Heart left ventricle (tissue), 16 donors: ENCODE measurements at regions not wholly inside any gene's neighbourhood (a gene's known extent, or its start where the extent isn't known, plus 50 kb on each side); places are given as distances from the start of the nearest gene placed in this dataset.

Source experiments
- ATAC-seq, 4 donors: fragments of 200-7000 bp; cut with Tn5 transposase; one replicate each; pipeline ENCODE4 v1.9.1; 2020 to 2022; ENCODE audit warnings: moderate library complexity in 4 of 4, mild to moderate bottlenecking in 3 of 4, moderate number of reproducible peaks in 1 of 4
- DNase-seq, 5 donors: peaks; one replicate each; pipeline ENCODE4 v3.0.0-alpha.2; 2020
- H3K27ac ChIP-seq, 12 donors: fragments of 200-600 bp; sonication (generic) in 4 of 12; one replicate each; pipeline versions ENCODE4 v1.5.0 to v1.8.0; 2016 to 2022; ENCODE audit warnings: mild to moderate bottlenecking in 2 of 12
- H3K27me3 ChIP-seq, 9 donors: fragments of 200-600 bp; sonication (generic) in 2 of 9; one replicate each; pipeline versions ENCODE4 v1.5.1 to v1.8.0; 2016 to 2022; ENCODE audit warnings: mild to moderate bottlenecking in 3 of 9
- H3K36me3 ChIP-seq, 9 donors: fragments of 200-600 bp; sonication (generic) in 2 of 9; one replicate each; pipeline versions ENCODE4 v1.5.0 to v1.8.0; 2018 to 2022; ENCODE audit warnings: mild to moderate bottlenecking in 2 of 9
- H3K4me1 ChIP-seq, 12 donors: fragments of 200-600 bp; sonication (generic) in 4 of 12; one replicate each; pipeline versions ENCODE4 v1.5.0 to v1.8.0; 2016 to 2022; ENCODE audit warnings: mild to moderate bottlenecking in 3 of 12
- H3K4me3 ChIP-seq, 12 donors: fragments of 200-600 bp; sonication (generic) in 4 of 12; one replicate each; pipeline versions ENCODE4 v1.5.0 to v1.8.0; 2017 to 2022; ENCODE audit warnings: mild to moderate bottlenecking in 9 of 12, moderate library complexity in 4 of 12
- H3K9me3 ChIP-seq, 12 donors: fragments of 200-600 bp; sonication (generic) in 4 of 12; one replicate each; pipeline versions ENCODE4 v1.5.0 to v1.8.0; 2016 to 2022; ENCODE audit warnings: mild to moderate bottlenecking in 1 of 12
- CTCF ChIP-seq, 12 donors: fragments of 200-600 bp; sonication (generic) in 4 of 12; IDR thresholded peaks; one replicate each; pipeline versions ENCODE4 v1.5.0 to v1.8.0; 2018 to 2022; ENCODE audit warnings: antibody characterized with exemption in 12 of 12, mild to moderate bottlenecking in 5 of 12
- POLR2A ChIP-seq, 2 donors: fragments of 450-650 bp; IDR thresholded peaks; one replicate each; pipeline ENCODE4 v1.6.1; 2017; ENCODE audit warnings: antibody characterized with exemption in 2 of 2, mild to moderate bottlenecking in 2 of 2, moderate library complexity in 2 of 2
- WGBS, 4 donors: extraction: QIAGEN DNeasy Blood & Tissue Kit in 2 of 4; methylation state at CpG; one replicate each; pipeline versions ENCODE4 v1.1.5 to v1.1.7; 2013 to 2018; 5-methylcytosine and 5-hydroxymethylcytosine counted together
- intact Hi-C, 10 donors: fragments of 100-400 bp; cut with DNase I; formaldehyde crosslinking; loops; one replicate each; pipeline versions ENCODE4 v1.11.1 to v1.14.2; 2022
- donor health status: ischemic (EF 13 %, LVEDD 7.1; RV severe dilation, severe dysfunction).
- donor health status: healthy with polysubstance abuse.
- donor health status: DM: no; HTN: yes; CAD: no.
- donor health status: DM: no; HTN: no; CAD: no.
- donor health status: ischemic (EF 25% LVEDD 6.9; RV normal size, moderate dysfunction).
- donor health status: ischemic (EF 25% LVEDD 5.7; RV mildly dilated, moderate dysfunction).
- donor health status: healthy.
- donor health status: DM: yes; HTN: yes; CAD: no.
- donor health status: ischemic (EF 35%, LVEDD 5.7; RV mildly dilated, moderate dysfunction).
- donor health status: nonischemic (EF 11% LVEDD 7.7; RV severe dilation, severe dysfunction).
- donor health status: DM: yes; HTN: yes; CAD: no.
- donor health status: PGD.
- donor health status: ischemic (EF 29% LVEDD 5.4; RV normal size, mild dysfunction).
- donor health status: nonischemic (EF 23%, LVEDD 6.1; RV moderate dilation, normal function).

GRCh38 chr13:95498886-95499285, 53.6 kb upstream of the CLDN10 start:
- H3K27ac ChIP-seq: no peak overlapping the region
- 83 to 90% (median 86%) methylated on average over 8 of the region's 8 CpGs for whole genome bisulfite sequencing, 4 donors
- DNase-seq: no peak

GRCh38 chr13:95499811-95500712, 52.5 kb upstream of the CLDN10 start:
- Histone ChIP-seq H3K4me1 (peaks cover 0 to 15% (median 3%) of the 10 kb centered on the region in 12 donors), H3K27ac (no peak overlapping the region), H3K36me3 (no peaks in the 10 kb centered on the region), H3K27me3 (no peaks in the 10 kb centered on the region), H3K4me3 (no peak overlapping the region), H3K9me3 (peaks cover 0 to 18% (median 2%) of the 10 kb centered on the region in 12 donors)
- intact Hi-C loops: loop anchor here in 4 of 10 donors (10.0 kb wide), 6 partner anchors 105 to 335 kb away; no protein-coding TSS in a partner anchor
- TF ChIP-seq CTCF (IDR thresholded peaks at IDR 0.05): no peak
- 84 to 92% (median 90%) methylated on average over 6 of the region's 6 CpGs for WGBS, 4 donors
- DNase-seq (no peak), ATAC-seq (no peak)

More at GRCh38 chr13:95498886-95499285, 53.6 kb upstream of the CLDN10 start:
- TF ChIP-seq POLR2A (IDR thresholded peaks at IDR 0.05) (no peak), CTCF (IDR thresholded peaks at IDR 0.05) (no peak)
- Histone ChIP-seq H3K4me1 (peaks cover 0 to 10% (median 3%) of the 10 kb centered on the region in 12 donors), H3K27me3 (no peaks in the 10 kb centered on the region), H3K4me3 (no peak overlapping the region), H3K9me3 (peaks cover 0 to 18% (median 2%) of the 10 kb centered on the region in 12 donors), H3K36me3 (no peaks in the 10 kb centered on the region)
- no peak for ATAC-seq
- intact Hi-C loops: loop anchor here in 3 of 10 donors (10.0 kb wide), 5 partner anchors 106 to 336 kb away; no protein-coding TSS in a partner anchor

- intact Hi-C loops: loop anchor here in 1 of 10 donors (10.0 kb wide), 1 partner anchor 153 kb away; no protein-coding TSS in a partner anchor
- Histone ChIP-seq H3K27me3 (no peaks in the 10 kb centered on the region), H3K9me3 (peaks cover 0 to 11% (median 0%) of the 10 kb centered on the region in 12 donors), H3K27ac (no peak overlapping the region), H3K4me3 (no peak overlapping the region), H3K4me1 (peaks cover 0 to 16% (median 3%) of the 10 kb centered on the region in 12 donors), H3K36me3 (no peaks in the 10 kb centered on the region)
- DNase-seq (no peak), ATAC-seq (no peak)
- TF ChIP-seq CTCF (IDR thresholded peaks at IDR 0.05): no peak
- WGBS, 4 donors: 64 to 81% (median 69%) methylated on average over 2 of the region's 2 CpGs
Measured at GRCh38 chr13:95502216-95502615, 50.3 kb upstream of the CLDN10 start.
